Activated CD8-positive, alpha-beta memory T cell treated with anti-CD3 and anti-CD28 coated beads for 48 hours (primary cell): ENCODE measurements at regions not wholly inside any gene's neighbourhood (a gene's known extent, or its start where the extent isn't known, plus 50 kb on each side); places are given as distances from the start of the nearest gene placed in this dataset.

ENCODE experiments used
- DNase-seq, 3 experiments: peaks; one replicate each; pipeline ENCODE4 v3.0.0-alpha.2; 2020; ENCODE audit warnings: low read depth in 2 of 3, low spot score in 2 of 3

DNA sequence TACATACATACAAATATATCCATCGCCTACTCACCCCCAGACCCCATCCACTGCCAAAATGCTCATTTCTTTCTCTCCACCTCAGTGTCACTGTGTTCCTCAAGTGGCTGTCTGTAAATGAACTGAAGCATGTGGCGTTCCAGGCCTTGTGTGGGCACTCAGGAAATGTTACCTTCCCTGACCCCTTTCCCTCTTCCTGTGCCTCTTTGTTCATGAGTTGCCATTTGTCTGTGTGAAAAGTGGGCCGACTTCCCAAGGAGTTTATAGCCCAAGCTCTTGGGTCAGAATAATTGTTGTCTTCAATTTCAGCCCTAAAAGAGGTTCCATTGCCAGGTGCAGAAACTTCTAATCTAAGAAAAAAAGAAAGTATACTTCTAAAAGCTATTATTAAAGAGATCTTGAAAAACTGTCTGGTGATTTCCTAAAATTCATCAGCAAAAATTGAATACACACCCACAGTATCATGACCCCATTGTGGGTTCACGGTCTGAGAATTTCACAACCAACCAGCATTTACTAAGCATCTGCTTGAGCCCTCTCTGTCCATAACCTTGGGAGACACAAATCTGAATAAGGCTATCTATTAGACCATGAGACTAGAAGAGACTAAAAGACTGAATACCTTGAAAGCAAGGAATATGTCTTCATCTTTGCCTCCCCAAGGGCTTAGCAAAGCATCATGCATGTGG, 201.4 kb upstream of the EEA1 start:
- no peak for DNase-seq

DNA sequence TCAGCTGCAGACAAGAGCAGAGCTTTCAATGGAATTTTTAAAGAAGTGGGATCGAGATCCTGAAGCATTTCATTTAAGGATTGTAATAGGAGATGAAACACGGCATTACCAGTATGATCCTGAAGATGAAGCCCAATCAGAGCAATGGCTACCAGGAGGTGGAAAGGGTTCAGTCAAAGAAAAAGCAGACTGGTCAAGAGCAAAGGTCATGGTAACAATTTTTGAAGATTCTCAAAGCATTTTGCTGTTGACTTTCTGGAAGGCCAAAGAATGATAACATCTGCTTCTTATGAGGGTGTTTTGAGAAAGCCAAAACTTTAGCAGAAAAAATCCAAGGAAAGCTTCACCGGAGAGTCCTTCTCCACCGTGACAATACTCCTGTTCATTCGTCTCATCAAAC, 204.3 kb upstream of the EEA1 start:
- DNase-seq: no peak

DNA sequence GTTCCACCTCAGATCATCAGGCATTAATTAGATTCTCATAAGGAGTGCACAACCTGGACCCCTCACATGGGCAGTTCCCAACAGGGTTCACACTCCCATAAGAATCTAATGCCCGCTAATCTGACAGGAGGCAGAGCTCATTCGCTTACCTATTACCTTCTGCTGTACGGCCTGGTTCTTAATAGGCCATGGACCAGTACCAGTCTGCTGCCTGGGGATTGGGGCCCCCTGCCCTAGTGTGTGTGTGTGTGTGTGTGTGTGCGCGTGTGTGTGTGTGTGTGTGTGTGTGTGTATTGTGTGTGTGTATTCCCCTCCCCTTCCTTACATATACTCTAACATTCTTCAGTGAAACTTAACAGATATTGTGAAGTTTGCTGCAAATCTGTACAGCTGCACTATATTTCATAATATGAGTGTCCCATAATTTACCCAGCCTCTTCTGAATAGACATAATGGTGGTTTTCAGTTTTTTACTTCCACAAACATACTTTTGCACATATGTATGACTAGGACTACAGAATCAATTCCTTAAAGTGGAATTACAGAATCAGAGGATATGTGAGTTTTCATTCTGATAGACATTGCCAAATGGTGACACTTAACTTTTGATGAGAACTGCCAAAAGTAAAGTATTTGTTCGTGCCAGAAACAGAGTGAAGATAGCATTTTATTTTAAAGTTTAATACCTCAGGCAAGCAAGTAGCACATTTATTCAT, 205.2 kb upstream of the EEA1 start:
- no peak for DNase-seq

DNA sequence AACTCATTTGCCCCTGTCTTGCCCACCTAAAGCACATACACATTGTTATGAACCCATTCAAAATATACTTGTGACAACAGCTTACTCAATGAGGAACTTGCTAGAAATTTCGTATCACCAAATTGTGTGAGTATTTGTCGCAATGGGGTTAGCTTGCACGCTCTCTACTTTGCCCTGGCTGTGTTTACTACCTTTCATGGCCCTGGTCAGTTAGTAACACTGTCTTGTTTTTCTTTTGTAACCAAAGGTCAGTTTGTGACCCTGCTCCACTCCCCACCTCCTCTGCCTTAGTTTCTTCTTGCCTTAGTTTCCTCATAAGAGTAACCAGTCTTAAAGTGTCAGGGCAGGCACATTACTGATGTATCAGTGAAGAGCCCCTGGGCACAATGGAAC, 205.8 kb upstream of the EEA1 start:
- no peak for DNase-seq

DNA sequence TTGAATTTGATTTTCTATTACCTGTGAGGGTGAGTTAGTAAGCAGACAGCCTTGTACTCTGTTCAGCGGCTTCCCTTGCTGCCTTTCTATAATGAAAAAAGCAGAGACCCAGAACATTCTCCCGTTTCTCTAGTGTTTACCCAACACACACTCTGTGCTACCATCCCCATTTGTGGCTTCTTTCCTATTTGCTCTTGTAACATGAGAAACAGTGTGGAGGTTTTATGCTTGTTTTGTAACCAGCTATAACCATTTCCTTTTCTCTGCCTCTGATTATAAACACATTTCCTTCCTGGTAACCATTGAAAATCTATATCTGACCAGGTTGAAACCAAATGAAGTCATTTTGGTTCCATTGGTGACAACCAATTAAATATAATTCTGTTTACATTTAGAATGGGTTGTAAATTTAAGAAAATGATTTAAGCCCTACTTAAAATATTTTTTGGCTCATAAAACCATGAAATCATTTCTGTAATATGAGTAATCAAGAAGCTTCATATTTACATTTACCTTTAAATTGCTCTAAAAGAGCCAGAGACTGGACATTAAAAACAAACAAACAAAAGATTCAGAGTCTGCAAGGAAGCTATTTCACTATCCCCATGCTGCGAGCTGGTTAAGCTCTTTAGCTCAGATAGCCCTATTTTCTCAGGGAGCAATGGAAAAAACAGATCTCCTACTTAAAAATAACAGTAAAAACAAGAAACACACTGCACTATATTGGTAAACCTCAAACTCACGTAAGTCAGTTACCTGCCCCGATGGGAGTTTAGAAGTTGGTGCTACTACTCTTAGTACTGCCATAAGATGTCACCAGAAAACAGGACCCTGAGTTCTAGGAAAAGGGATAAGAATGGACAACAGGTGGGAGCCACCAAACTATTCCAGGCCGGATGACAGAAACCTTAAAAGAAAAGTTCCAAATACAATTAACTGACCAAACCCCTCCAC, 206.5 kb upstream of the EEA1 start:
- no peak for DNase-seq

DNA sequence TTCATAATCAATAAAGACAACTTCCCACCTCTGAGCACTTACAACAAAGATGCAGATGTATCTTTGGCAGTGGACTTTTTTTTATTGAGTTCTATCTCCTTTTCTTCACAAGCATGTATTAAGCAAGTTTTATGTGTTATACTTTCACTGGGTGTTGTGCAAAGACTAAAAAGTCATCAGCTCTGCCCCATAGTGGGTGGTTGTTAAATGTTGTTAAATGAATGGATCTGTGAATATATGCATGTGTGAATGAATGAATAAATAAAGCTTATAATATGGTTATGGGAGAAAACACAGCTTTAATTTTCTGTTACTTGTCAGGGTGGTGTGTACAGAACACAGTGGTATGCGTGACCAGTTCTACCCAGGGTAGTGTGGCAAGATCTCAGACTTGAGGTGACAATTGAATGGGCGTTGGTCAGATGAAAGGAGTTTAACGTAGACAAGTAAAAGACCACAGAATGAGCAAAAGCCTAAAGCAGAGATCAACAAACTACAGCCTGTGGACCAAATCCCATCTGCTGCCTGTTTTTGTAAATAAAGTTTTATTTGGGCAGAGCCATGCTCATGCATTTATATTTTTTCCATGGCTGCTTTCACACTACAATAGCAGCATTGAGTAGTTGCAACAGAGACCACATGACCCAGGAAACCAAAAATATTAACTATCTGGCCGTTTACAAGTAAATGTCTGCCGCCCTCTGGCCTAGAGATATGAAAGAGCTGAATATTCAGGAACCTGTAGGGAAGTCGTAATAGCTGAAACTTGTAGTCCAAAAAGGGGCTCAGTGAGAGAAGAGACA, 207.4 kb upstream of the EEA1 start:
- DNase-seq: no peak

DNA sequence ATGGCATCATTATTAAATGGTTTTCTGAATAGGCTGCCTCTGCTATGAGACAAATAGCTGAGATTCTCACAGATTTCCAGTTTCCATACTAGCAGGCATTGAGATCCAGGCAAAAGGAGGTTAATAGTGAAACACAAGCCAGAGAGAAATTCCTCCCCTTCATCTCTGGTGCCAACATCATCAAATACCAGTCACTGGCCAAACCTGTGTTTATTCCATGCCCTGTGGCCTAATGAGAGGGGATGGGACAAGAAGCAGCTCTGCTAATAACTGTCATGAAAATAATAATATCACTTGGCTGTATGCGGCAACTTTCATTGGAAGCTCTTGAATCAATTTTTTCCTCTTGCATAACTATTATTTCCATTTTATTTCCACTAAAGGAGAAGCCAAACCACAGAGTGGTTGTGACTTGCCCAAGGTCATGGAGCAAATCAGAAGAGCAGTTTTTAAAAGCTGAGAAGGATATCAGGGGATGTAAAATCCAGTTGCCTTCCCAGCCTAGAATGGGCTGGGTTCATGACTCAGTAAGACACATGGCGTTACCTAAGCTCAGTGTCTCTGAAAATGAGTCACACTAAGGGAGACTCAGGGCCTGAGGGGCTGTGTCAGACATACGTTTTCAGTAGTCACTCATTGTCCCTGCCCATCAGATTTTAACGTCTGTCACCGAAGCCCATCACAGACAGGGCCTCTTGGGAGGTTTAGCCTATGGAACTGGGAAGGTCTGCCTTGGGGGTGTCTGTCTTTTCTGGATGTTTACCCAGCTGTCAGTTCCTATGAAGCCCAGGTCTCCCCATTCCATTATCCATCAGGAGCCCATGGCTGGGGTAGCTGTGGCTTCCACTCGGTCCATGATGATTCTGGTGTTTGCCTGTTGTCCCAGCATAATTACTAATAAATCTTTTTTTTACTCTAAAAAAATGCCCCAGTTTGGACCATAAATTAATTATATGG, 208.8 kb upstream of the EEA1 start:
- DNase-seq: no peak

DNA sequence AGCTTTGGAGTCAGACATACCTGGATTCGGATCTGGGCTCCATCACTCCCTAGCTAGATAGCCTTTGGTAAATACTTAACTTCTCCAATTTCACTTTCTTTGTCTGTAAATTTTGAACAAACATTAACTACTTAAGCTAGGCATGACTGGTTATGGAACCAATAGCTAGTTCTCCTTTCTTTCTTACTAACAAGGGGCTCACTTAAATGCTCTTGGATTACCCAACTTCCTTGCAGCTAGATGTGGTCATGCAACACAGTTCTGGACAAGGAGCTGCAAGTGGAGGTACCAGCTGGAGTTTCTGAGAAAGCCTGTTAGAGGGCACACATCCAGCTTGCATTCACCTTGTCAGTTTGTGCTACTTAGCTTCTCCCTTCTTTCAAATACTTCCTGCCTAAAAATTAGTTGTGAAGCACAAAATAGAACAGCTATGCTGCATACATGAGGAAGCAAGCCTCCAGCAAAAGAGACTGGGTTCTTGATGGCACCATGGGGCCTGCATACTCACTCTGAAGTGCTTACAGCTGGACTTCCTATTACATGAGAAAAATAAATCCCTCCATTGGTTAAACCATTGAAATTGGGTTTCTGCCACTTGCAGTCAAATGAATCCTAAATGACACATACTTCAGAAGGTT, 210.1 kb upstream of the EEA1 start:
- DNase-seq: no peak

DNA sequence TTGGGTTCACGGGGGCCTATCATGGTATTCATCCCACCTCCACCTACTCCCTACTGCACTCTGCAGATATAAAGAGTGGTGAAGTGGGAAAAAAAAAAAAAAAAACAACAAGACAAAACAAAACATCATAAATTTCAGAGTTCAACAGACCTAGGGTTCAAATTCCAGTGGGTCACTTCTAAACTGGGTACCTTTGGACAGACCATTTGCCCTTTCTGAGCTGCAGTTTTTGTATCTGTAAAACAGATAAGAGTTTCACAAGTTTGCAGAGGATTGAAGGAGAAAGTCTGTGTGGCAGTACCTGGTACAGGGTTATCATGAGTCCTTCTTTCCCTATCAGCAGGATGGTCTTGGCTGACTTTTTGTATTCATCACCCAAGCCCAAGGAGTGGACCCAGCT, 211.2 kb upstream of the EEA1 start:
- no peak for DNase-seq

DNA sequence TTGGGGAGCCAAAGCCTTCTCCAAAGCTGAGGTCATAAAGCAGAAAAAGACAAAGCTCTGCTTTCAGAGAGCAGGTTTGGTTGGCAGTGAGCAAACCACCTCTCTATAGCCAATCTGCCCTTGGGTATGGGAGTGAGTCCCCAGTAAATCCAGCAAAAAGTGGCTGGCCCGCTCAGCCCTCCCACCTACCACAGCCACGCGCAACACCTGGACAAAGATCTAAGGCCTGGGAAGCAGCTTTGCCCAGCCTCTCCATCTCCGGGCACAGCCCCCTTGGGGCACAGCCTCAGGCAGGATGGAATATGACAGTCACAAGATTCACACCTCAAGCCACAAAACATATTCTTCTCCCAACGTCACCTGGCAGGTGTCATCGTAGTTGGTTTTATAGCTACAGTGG, 211.7 kb upstream of the EEA1 start:
- no peak for DNase-seq

DNA sequence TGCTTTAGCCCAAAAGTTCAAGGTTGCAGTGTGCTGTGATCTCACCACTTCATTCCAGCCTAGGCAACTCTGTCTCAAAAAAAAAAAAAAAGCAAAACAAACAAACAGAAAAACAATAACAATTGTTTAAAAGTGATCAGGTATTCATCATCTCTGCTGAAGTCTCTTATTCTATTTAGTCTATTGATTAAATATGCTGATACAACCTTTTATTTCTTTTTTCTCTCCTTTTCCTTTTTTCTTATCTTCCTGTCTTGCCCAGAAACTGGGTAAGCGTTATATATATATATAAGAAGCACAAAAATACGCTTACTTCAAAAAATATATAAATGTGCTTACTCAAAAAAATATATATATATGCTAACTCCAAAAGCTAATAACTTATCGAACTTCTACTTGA, 213.8 kb upstream of the EEA1 start:
- no peak for DNase-seq

DNA sequence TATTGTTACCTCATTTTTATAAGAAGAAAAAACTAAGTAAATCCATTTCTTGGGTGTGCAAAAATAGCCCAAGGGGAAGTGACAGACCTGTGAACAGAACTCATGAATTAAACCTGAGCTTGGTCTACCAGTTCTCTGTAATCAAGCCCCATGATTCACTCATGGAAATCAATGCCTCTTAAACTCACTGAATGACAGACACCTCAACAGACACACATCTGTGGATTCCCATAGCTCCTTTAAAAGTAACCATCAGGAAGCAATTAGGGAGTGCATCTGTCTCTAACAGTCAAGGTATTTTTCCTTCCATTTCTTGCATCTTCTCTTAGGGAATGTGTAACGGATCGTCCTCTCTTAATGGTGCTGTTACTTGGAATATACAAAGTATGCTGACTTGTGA, 215.0 kb upstream of the EEA1 start:
- no peak for DNase-seq

DNA sequence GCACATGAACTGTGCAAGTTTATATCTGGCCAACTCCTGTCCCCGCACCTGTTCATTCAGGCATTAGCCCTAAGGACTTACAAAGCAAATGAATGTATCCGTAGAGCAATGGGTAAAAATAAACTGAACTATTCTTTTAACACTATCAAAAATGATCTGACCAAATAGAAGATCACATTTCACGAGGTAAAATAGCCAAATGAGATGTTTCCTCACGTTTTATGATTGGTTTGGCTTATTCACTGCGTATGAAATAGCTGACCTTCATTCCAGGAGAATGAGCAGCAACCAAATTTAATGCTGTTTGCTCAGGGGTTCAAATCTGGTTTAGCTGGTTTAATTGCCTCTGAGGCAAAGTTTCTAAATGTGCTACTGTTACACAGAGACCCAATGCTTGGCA, 216.0 kb upstream of the EEA1 start:
- DNase-seq: no peak

DNA sequence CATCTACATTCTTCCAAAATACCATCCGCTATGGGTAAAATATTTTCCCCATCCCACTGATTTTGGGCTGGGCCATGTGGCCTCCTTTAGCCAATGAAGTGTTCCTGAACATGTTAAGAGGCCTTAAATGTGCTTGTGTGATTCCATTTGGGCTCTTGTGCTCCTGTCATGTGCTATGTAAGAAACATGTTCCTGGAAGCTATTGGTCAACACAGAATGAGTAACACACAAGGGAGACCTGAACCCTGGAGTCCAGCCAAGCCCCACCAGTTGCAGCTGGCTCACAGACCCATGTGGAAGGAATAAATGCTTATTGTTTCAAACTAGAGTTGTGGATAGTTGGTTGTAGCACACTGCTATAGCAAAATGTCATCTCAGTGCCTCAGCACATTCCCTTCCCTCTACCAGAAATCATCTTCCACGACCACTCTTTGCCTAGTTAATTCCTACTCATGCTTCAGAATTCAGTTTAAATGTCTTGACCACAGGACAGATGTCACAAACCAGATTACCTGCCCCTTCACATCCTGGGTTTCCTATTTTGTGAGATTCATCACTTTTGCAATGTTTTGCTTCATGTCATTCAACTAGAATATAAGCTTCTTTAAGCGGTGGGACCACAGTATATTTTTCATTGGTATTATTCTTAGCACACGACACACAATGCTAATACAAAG, 217.3 kb upstream of the EEA1 start:
- no peak for DNase-seq

DNA sequence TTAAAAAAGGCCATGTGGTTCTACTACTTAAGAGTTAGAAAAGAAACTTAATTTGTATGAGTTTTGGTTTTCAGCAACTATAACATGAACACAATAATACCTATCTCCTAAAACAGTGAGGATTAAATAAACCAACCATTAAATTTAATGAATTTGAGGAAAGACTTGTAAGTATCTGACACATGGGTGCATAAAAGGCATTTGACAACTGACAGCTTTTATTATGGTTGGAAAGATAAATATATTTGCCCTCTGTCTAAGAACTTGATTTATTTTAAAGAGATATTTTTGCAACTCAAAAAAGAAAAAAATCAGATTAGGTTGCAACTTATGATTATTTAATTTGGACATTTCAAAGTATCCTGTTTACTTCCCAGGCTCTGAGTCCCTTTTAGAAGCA, 217.9 kb upstream of the EEA1 start:
- DNase-seq: no peak

DNA sequence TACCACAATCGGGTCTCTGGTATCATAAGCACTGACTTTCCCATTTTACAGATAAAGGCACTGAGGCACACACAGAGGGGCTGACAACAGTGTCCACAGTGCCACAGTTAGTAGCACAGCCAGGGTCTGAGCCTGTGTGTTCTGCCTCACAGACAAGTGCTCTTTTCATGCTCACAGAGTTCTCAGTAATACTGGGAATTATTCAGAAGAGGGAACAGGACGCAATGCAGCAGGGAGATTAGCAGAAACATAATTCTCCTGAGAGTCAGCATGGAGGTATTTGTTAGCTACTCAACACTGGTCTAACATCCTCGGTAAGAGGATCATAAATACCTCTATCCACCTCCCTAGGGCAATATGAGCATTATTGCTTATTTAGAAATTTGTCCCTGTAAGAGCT, 219.3 kb upstream of the EEA1 start:
- no peak for DNase-seq

DNA sequence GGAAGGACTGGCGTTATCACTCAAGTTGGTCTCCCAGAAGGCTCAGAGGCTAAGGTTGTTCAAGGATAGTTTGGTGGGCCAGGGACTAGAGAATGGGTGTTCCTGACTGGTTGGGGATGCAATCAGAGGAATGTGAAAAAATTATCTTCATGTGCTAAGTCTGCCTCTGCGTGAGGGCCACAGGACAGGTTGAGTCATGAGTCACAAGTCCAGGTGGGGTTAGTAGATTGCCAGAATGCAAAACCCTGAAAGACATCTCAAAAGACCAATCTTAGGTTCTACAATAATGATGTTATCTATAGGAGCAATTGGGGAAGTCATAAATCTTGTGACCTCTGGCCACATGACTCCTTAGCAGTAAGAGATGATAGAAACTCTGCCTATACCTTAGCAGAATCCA, 220.1 kb upstream of the EEA1 start:
- no peak for DNase-seq

DNA sequence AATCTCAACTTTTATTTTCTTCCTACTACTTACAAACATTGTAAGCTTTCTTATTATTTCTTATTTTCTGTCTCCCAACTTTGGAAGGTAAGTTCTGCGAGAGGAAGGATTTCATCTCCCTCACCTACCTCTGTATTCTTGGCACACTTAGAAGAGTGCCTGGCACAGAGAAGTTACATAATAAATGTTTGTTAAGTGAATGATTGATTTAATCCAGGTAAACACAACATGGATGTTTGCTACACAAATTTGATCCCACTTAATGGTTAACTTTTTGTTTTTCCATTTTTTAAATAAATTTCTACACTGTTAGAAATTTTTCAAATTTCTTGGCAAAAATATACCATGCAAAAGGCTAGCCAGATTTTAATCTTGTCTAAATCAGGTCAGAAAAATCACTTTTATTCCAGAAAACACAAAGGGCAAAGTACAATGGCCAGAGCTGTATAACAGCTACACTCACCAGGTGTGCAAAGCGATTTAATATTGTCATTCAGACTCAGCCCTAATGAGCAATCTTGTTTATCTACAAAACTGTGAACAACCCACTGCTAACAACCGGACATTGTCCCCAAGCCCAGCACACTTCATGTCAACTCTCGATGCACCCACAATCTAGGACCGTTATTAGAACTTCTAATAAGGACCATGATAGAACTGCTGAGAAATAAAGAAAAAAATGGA, 222.1 kb upstream of the EEA1 start:
- no peak for DNase-seq
